ENCODE measurements at regions not wholly inside any gene's neighbourhood (a gene's known extent, or its start where the extent isn't known, plus 50 kb on each side); places are given as distances from the start of the nearest gene placed in this dataset.

DNA sequence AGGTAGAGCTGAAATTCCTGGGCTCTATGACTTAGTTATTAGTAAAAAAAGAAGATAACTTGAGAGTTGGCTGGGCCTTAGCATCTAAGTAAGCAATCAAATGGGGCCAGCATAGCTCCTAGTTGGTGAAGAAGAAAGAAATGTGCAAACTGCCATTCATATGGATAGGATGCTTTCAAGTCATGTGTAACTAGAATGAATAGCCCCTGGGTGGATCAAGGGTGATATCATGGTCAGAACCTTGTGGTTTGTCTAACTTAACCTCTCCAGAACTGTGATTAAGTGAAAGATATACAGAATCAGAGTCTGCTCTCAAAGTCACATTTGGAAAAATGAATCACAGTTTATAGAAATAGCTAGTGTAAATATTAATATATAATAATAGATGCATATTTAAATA lies 198.7 kb upstream of the DTNA start:
- no peak overlapping the region for H3K27ac ChIP-seq (ENCODE audit: low read length)
- no peak overlapping the region for H3K9ac ChIP-seq (ENCODE audit: low read length)
- TF ChIP-seq, protein P1, sequence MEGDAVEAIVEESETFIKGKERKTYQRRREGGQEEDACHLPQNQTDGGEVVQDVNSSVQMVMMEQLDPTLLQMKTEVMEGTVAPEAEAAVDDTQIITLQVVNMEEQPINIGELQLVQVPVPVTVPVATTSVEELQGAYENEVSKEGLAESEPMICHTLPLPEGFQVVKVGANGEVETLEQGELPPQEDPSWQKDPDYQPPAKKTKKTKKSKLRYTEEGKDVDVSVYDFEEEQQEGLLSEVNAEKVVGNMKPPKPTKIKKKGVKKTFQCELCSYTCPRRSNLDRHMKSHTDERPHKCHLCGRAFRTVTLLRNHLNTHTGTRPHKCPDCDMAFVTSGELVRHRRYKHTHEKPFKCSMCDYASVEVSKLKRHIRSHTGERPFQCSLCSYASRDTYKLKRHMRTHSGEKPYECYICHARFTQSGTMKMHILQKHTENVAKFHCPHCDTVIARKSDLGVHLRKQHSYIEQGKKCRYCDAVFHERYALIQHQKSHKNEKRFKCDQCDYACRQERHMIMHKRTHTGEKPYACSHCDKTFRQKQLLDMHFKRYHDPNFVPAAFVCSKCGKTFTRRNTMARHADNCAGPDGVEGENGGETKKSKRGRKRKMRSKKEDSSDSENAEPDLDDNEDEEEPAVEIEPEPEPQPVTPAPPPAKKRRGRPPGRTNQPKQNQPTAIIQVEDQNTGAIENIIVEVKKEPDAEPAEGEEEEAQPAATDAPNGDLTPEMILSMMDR (IDR thresholded peaks at IDR 0.05; ENCODE audit: low read length): no peak
- TF ChIP-seq EZH2phosphoT487 (IDR thresholded peaks at IDR 0.05; ENCODE audit: low read length): no peak
- H3F3A ChIP-seq (ENCODE audit: insufficient read depth, low read length): peaks cover 4% of the 10 kb centered on the region; the same call in 1 of the 2 replicates
- no peaks in the 10 kb centered on the region for H3K9me2 ChIP-seq (replicated peaks; ENCODE audit: insufficient read depth, low read length)
- no peak overlapping the region for H3K4me3 ChIP-seq (ENCODE audit: low read length)
- H4K20me1 ChIP-seq (ENCODE audit: insufficient read depth, low read length): no peaks in the 10 kb centered on the region
- H3K9me3 ChIP-seq (replicated peaks; ENCODE audit: insufficient read depth, low read length): no peaks in the 10 kb centered on the region
- no peaks in the 10 kb centered on the region for H3K27me3 ChIP-seq (replicated peaks; ENCODE audit: insufficient read depth, low read length)
- no peaks in the 10 kb centered on the region for H3K36me3 ChIP-seq (replicated peaks; ENCODE audit: insufficient read depth, low read length)
- H2AFZ ChIP-seq (ENCODE audit: low read length): no peak overlapping the region
- peaks cover 7% of the 10 kb centered on the region; the same call in 1 of the 2 replicates for H3K79me2 ChIP-seq (ENCODE audit: low read length)
- no peak for DNase-seq
- peaks cover 15% of the 10 kb centered on the region for H3K4me1 ChIP-seq (ENCODE audit: low read length)
- no peak overlapping the region for H3K4me2 ChIP-seq (ENCODE audit: low read depth, low read length)

DNA sequence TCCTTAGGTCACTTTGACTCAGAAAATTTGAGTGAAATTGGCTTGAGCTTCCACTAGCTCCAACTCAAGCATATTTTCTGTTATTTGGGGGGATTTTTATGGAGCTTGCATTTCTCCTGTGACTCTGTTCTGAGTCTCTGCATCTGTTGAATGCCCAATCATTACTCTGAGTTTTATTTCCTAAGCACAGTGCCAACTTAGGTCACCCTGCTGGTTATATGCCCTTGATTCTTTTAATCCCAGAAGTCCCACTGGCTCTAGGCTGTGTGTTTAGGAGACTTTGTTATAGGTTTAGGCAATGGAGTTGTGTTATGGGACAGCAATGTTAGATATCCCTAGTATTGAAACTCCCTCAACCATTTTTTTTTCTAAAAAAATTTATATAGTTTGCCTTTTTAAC lies 198.2 kb upstream of the DTNA start:
- peaks cover 15% of the 10 kb centered on the region for H3K4me1 ChIP-seq (ENCODE audit: low read length)
- H3K27me3 ChIP-seq (replicated peaks; ENCODE audit: insufficient read depth, low read length): no peaks in the 10 kb centered on the region
- H3K36me3 ChIP-seq (replicated peaks; ENCODE audit: insufficient read depth, low read length): no peaks in the 10 kb centered on the region
- H2AFZ ChIP-seq (ENCODE audit: low read length): no peak overlapping the region
- peaks cover 7% of the 10 kb centered on the region; the same call in 1 of the 2 replicates for H3K79me2 ChIP-seq (ENCODE audit: low read length)
- no peak overlapping the region for H3K4me3 ChIP-seq (ENCODE audit: low read length)
- TF ChIP-seq EZH2phosphoT487 (IDR thresholded peaks at IDR 0.05; ENCODE audit: low read length): no peak
- TF ChIP-seq EZH2 (optimal IDR thresholded peaks at IDR 0.05; ENCODE audit: low read depth, low read length): no peak
- TF ChIP-seq, protein P1 (IDR thresholded peaks at IDR 0.05; ENCODE audit: low read length): no peak
- H3K9me2 ChIP-seq (replicated peaks; ENCODE audit: insufficient read depth, low read length): no peaks in the 10 kb centered on the region
- no peaks in the 10 kb centered on the region for H4K20me1 ChIP-seq (ENCODE audit: insufficient read depth, low read length)
- DNase-seq: no peak
- H3F3A ChIP-seq (ENCODE audit: insufficient read depth, low read length): peaks cover 4% of the 10 kb centered on the region; the same call in 1 of the 2 replicates
- no peaks in the 10 kb centered on the region for H3K9me3 ChIP-seq (replicated peaks; ENCODE audit: insufficient read depth, low read length)
- no peak overlapping the region for H3K27ac ChIP-seq (ENCODE audit: low read length)
- no peak overlapping the region for H3K4me2 ChIP-seq (ENCODE audit: low read depth, low read length)
- H3K9ac ChIP-seq (ENCODE audit: low read length): no peak overlapping the region

DNA sequence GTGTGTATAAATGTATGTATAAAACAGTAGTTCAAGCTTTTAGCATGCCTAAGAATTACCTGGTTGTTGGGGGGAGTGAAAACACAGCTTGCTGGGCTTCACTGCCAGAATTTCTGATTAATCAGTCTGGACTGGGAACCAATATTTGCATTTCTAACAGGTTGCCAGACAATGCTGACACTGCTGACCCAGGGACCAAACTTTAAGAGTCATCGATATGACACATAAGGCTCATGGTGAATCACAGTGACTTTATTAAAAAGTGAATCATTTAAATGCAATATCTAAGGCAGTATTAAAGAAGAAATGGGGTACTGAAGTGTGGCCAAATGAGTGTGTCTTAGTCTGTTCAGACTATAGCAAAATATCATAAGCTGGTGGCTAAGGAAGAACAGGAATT lies 195.9 kb upstream of the DTNA start:
- Histone ChIP-seq H2AFZ (ENCODE audit: low read length) (no peak overlapping the region), H3K4me1 (ENCODE audit: low read length) (peaks cover 8% of the 10 kb centered on the region), H3K9me2 (replicated peaks; ENCODE audit: insufficient read depth, low read length) (no peaks in the 10 kb centered on the region), H3K27ac (ENCODE audit: low read length) (no peak overlapping the region), H3F3A (ENCODE audit: insufficient read depth, low read length) (peaks cover 4% of the 10 kb centered on the region; the same call in 1 of the 2 replicates), H3K79me2 (ENCODE audit: low read length) (0 out of 2 replicates have a peak, but pooled peaks cover 8% of the 10 kb centered on the region), H3K9me3 (replicated peaks; ENCODE audit: insufficient read depth, low read length) (no peaks in the 10 kb centered on the region), H3K27me3 (replicated peaks; ENCODE audit: insufficient read depth, low read length) (no peaks in the 10 kb centered on the region), H3K4me3 (ENCODE audit: low read length) (no peak overlapping the region), H3K9ac (ENCODE audit: low read length) (no peak overlapping the region), H4K20me1 (ENCODE audit: insufficient read depth, low read length) (no peaks in the 10 kb centered on the region), H3K4me2 (ENCODE audit: low read depth, low read length) (no peak overlapping the region), H3K36me3 (replicated peaks; ENCODE audit: insufficient read depth, low read length) (no peaks in the 10 kb centered on the region)
- DNase-seq: no peak
- TF ChIP-seq, protein P1 (IDR thresholded peaks at IDR 0.05; ENCODE audit: low read length): no peak
- TF ChIP-seq EZH2 (optimal IDR thresholded peaks at IDR 0.05; ENCODE audit: low read depth, low read length): no peak
- no peak for TF ChIP-seq EZH2phosphoT487 (IDR thresholded peaks at IDR 0.05; ENCODE audit: low read length)

All from MM.1S (cell line).